K562 (cell line): ENCODE measurements at regions not wholly inside any gene's neighbourhood (a gene's known extent, or its start where the extent isn't known, plus 50 kb on each side); places are given as distances from the start of the nearest gene placed in this dataset.

Source experiments
- ARID2 ChIP-seq: fragments of 450-650 bp; IDR thresholded peaks from 2 replicates; pipeline ENCODE4 v1.6.1; 2017; ENCODE audit warnings: antibody characterized with exemption, mild to moderate bottlenecking
- CBX1 ChIP-seq: sonication (generic); IDR thresholded peaks from 2 replicates; pipeline ENCODE4 v1.6.1; 2016; ENCODE audit warnings: antibody characterized with exemption, low read depth, mild to moderate bottlenecking
- LARP7 ChIP-seq: fragments of 450-650 bp; IDR thresholded peaks from 2 replicates; pipeline ENCODE4 v1.6.1; 2016
- MCM5 ChIP-seq: fragments of 450-650 bp; IDR thresholded peaks from 2 replicates; pipeline ENCODE4 v1.6.1; 2016; ENCODE audit warnings: low read depth
- MCM7 ChIP-seq, 2 experiments: fragments of 450-650 bp; IDR thresholded peaks; 2 replicates each; pipeline ENCODE4 v1.6.1; 2016 to 2018
- ZSCAN32 ChIP-seq: fragments of 450-650 bp; formaldehyde crosslinking; IDR thresholded peaks from 2 replicates; pipeline ENCODE4 v1.4.0; 2020; ENCODE audit warnings: mild to moderate bottlenecking, moderate library complexity
- TF ChIP-seq, protein P1 (sequence below), 2 experiments: fragments of 450-650 bp; IDR thresholded peaks; 2 replicates each; pipeline ENCODE4 v1.6.1; 2016; ENCODE audit warnings: mild to moderate bottlenecking in 2 of 2, borderline replicate concordance in 1 of 2, low read depth in 1 of 2, moderate library complexity in 1 of 2
- TF ChIP-seq, protein P2 (sequence below), 2 experiments: fragments of 450-650 bp; IDR thresholded peaks; 2 replicates each; pipeline ENCODE4 v1.6.1; 2018; ENCODE audit warnings: mild to moderate bottlenecking in 2 of 2, low read depth in 1 of 2; ENCODE audit not compliant: partially characterized antibody in 2 of 2

DNA sequence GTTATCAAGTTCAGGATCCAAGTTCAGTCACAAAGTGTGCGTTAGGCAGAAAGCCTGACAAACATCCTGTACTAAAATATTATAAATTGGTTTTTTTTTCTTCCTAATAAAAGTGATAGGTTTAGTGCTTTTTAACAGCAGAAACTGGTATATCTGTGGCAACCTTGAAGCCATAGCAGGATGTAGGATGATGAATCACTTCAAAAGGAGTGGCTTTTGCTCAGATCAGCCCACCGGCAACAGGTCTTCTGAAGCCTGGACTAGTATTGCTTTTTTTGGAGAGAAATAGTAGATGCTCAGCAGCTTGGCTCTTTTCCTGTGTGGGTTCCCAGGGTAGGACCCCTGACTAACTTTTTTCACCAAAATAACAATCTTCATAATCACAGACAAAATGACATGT lies 190.8 kb downstream of the EPM2A start (continued):
- TF ChIP-seq, protein P1, sequence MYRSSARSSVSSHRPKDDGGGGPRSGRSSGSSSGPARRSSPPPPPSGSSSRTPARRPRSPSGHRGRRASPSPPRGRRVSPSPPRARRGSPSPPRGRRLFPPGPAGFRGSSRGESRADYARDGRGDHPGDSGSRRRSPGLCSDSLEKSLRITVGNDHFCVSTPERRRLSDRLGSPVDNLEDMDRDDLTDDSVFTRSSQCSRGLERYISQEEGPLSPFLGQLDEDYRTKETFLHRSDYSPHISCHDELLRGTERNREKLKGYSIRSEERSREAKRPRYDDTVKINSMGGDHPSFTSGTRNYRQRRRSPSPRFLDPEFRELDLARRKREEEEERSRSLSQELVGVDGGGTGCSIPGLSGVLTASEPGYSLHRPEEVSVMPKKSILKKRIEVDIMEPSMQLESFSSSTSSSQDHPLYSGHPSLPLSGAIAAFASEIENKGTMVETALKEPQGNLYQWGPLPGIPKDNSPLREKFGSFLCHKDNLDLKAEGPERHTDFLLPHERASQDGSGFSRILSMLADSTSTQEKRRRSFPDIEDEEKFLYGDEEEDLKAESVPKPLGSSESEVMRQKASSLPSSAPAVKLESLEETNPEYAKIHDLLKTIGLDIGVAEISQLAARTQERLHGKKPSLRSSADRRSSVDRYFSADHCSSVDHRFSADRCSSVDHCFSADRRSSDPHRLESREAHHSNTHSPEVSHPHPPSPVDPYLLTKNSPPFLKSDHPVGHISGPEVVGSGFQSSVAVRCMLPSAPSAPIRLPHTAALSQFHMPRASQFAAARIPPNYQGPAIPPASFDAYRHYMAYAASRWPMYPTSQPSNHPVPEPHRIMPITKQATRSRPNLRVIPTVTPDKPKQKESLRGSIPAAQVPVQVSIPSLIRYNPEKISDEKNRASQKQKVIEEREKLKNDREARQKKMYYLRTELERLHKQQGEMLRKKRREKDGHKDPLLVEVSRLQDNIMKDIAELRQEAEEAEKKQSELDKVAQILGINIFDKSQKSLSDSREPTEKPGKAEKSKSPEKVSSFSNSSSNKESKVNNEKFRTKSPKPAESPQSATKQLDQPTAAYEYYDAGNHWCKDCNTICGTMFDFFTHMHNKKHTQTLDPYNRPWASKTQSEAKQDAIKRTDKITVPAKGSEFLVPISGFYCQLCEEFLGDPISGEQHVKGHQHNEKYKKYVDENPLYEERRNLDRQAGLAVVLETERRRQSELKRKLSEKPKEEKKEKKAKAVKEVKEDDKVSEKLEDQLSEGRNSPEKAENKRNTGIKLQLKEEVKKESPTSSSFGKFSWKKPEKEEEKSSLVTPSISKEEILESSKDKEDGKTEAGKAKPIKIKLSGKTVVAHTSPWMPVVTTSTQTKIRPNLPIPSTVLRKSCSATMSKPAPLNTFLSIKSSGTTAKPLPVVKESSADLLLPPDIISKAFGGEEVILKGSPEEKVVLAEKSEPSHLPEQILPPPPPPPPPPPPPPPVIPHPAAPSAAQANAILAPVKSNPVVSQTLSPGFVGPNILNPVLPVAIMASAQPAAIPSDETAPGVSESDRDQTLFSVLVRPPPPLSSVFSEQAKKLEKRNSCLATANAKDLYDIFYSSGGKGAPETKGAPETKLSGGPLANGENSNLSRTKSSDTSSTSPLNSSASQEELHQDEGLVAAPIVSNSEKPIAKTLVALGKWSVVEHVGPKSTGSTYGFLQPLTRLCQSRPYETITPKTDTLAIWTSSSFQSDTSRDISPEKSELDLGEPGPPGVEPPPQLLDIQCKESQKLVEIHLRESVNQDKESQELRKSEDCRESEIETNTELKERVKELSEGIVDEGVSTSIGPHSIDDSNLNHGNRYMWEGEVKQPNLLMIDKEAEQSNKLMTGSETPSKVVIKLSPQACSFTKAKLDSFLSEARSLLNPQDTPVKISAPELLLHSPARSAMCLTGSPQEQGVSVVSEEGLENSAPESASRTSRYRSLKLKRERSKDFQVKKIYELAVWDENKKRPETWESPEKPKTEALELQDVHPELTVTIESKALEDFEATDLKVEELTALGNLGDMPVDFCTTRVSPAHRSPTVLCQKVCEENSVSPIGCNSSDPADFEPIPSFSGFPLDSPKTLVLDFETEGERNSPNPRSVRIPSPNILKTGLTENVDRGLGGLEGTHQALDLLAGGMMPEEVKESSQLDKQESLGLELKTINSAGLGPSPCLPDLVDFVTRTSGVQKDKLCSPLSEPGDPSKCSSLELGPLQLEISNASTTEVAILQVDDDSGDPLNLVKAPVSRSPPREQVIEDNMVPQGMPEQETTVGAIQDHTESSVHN (IDR thresholded peaks at IDR 0.05; ENCODE audit: borderline replicate concordance in 1 of 2, low read depth in 1 of 2), result no peak
- TF ChIP-seq ARID2 (no peak), CBX1 (no peak), MCM7 (IDR thresholded peaks at IDR 0.05) (no peak), LARP7 (no peak), MCM5 (no peak), ZSCAN32 (CRISPR knock-in tag) (no peak)
- TF ChIP-seq, protein P2, sequence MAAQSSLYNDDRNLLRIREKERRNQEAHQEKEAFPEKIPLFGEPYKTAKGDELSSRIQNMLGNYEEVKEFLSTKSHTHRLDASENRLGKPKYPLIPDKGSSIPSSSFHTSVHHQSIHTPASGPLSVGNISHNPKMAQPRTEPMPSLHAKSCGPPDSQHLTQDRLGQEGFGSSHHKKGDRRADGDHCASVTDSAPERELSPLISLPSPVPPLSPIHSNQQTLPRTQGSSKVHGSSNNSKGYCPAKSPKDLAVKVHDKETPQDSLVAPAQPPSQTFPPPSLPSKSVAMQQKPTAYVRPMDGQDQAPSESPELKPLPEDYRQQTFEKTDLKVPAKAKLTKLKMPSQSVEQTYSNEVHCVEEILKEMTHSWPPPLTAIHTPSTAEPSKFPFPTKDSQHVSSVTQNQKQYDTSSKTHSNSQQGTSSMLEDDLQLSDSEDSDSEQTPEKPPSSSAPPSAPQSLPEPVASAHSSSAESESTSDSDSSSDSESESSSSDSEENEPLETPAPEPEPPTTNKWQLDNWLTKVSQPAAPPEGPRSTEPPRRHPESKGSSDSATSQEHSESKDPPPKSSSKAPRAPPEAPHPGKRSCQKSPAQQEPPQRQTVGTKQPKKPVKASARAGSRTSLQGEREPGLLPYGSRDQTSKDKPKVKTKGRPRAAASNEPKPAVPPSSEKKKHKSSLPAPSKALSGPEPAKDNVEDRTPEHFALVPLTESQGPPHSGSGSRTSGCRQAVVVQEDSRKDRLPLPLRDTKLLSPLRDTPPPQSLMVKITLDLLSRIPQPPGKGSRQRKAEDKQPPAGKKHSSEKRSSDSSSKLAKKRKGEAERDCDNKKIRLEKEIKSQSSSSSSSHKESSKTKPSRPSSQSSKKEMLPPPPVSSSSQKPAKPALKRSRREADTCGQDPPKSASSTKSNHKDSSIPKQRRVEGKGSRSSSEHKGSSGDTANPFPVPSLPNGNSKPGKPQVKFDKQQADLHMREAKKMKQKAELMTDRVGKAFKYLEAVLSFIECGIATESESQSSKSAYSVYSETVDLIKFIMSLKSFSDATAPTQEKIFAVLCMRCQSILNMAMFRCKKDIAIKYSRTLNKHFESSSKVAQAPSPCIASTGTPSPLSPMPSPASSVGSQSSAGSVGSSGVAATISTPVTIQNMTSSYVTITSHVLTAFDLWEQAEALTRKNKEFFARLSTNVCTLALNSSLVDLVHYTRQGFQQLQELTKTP (IDR thresholded peaks at IDR 0.05; ENCODE audit: low read depth in 1 of 2, partially characterized antibody in 2 of 2), result no peak
